T-helper 2 cell treated with Interferon-gamma antibody and Interleukin-4, amounts not matched to agents 5 μg/mL and 100 μg/mL, for 36 hours (primary cell): ENCODE measurements at regions not wholly inside any gene's neighbourhood (a gene's known extent, or its start where the extent isn't known, plus 50 kb on each side); places are given as distances from the start of the nearest gene placed in this dataset.

ENCODE experiments used
- DNase-seq: peaks from one replicate; pipeline ENCODE4 v3.0.0; 2021; ENCODE audit warnings: low spot score
- H3K27ac Mint-ChIP-seq: one replicate; pipeline ENCODE4 v1.8.0; 2021; ENCODE audit warnings: mild to moderate bottlenecking, mixed read lengths
- H3K27me3 Mint-ChIP-seq: one replicate; pipeline ENCODE4 v1.8.0; 2021; ENCODE audit warnings: low read depth, mixed read lengths
- H3K36me3 Mint-ChIP-seq: one replicate; pipeline ENCODE4 v1.8.0; 2021; ENCODE audit warnings: low read depth, mixed read lengths
- H3K4me1 Mint-ChIP-seq: one replicate; pipeline ENCODE4 v1.8.0; 2021; ENCODE audit warnings: low read depth, mixed read lengths
- H3K4me3 Mint-ChIP-seq: one replicate; pipeline ENCODE4 v1.8.0; 2022; ENCODE audit warnings: mild to moderate bottlenecking, moderate library complexity, mixed read lengths
- H3K9me3 Mint-ChIP-seq: one replicate; pipeline ENCODE4 v1.8.0; 2021; ENCODE audit warnings: mixed read lengths

DNA sequence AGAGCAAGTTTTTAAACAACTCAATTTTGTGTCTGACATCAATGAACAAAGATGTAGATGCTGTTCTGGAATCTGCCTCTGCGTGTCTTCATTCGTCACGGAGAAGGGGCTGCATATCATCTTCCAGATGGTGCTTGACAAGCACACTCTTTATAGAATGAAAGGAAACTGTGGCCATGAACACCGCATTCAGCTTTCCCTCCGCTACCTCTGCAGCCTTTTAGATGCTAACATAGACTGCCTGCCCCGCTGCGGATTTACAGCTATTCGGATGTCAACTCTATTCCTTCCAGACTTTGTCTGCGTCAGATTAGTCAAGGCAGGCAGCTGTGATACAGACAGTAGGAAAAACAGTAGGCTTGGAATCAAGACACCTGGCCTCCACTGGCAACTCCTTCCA is 232.9 kb downstream of the TJP1 start:
- no peaks in the 10 kb centered on the region for H3K4me1 Mint-ChIP-seq
- H3K36me3 Mint-ChIP-seq = no peaks in the 10 kb centered on the region
- DNase-seq = no peak
- H3K9me3 Mint-ChIP-seq = no peaks in the 10 kb centered on the region
- no peak overlapping the region for H3K27ac Mint-ChIP-seq
- no peaks in the 10 kb centered on the region for H3K27me3 Mint-ChIP-seq
- H3K4me3 Mint-ChIP-seq = no peak overlapping the region

DNA sequence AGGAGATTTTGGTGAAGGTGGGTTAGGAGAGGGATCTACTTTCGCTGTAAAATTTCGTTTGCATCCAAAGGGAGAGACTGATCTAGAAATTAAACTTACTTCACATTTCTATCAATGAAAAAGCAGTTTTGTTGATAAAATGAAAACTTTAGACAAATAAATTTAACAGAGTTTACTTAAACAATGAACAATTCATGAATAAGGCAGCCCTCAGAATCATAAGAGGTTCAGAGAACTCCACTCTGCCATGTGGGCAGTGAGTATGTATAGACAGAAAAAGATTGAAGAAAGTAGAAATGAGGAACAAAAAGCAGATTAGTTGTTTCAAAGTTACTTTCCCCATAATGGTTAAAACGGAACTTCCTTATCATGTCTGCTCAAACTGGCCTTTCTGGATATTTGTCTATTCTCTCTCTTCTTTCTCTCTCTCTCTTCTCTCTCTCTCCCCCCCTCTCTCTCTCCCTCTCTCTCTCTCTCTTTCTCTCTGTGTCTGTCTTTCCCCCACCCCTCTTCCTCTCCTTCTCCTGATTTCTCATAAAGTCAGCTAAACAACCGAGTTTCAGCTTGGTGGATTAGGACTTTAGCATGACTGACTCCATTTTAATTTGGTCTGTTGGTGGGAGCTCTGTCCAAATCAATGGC is 248.9 kb downstream of the TJP1 start:
- H3K27ac Mint-ChIP-seq = no peak overlapping the region
- no peaks in the 10 kb centered on the region for H3K9me3 Mint-ChIP-seq
- H3K4me1 Mint-ChIP-seq = peaks cover 4% of the 10 kb centered on the region
- DNase-seq = no peak
- H3K27me3 Mint-ChIP-seq = peaks cover 49% of the 10 kb centered on the region
- H3K4me3 Mint-ChIP-seq = no peak overlapping the region
- peaks cover 4% of the 10 kb centered on the region for H3K36me3 Mint-ChIP-seq

DNA sequence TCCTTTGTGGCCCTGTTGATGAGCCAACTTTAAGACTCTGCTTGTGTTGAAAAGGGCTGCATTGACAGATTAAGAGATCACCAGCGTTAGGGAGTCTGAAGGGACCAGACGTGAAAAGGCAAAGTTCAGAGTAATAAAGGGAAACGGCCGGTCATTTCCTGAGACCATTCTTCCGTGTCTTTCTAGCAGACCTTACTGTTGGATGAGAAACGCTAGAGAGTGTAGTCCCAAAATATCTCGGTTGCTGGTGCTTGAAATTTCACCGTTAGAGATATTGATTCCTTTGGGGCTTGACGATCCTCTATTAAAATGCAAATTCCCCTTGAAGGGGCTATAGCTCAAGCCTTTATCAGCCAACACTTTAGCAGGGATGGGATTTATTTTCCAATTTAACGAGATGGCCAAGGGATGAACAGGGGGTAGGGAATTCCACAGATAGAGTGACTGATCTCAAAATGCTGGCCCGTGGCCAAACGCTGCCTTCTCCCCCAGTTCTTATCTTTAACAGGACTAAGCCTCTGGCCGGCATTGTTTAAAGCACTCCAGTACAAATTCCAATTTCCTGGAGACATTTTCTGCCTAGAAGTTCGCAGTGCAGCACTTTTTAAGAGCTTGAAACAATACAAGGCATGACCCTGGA is 250.4 kb downstream of the TJP1 start:
- no peak overlapping the region for H3K4me3 Mint-ChIP-seq
- H3K27me3 Mint-ChIP-seq = peaks cover 59% of the 10 kb centered on the region
- H3K9me3 Mint-ChIP-seq = no peaks in the 10 kb centered on the region
- no peak overlapping the region for H3K27ac Mint-ChIP-seq
- H3K36me3 Mint-ChIP-seq = peaks cover 4% of the 10 kb centered on the region
- DNase-seq = no peak
- H3K4me1 Mint-ChIP-seq = peaks cover 4% of the 10 kb centered on the region

DNA sequence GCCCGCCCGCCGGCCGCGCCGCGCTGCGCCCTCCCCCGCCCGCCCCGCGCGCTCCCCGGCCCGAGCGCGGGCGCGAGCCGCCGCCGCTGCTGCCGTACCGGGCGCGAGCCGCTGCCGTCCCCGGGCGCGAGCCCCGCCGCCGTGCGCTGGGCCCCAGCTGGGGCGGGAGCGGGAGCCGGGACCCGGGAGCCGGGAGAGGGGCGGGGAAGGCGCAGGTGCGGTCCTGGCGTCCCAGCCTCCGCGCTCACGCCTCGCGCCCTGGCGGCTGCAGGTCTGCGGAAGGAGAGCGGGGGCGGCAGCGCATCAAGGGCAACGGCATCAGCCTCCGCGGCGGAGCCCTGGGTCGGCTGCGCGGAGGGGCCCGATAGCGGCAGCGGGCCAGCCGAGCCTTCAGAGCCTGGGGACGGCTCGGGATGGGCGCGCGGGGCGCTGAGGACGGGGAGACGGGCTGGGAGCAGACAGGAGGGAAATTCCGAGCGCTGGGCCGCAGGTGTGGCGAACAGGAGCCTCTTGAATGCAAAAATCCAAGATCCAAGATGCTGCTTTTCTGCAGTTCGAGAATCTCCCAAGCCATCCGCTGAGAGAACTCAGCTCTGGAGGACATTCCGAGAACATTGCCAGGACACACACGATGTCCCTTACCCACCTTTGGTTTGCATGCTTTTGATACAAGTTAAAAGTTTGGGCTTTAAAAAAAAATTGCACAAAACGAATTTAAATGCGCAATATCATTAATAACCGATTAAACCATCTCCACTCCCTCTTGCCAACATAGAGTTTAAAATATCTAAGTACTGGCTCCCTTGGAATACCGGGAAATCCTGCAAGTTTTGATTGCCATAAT is 251.1 kb downstream of the TJP1 start:
- DNase-seq = peak; percentile 5
- H3K36me3 Mint-ChIP-seq = peaks cover 4% of the 10 kb centered on the region
- peaks cover 59% of the 10 kb centered on the region for H3K27me3 Mint-ChIP-seq
- no peaks in the 10 kb centered on the region for H3K9me3 Mint-ChIP-seq
- H3K4me1 Mint-ChIP-seq = peaks cover 4% of the 10 kb centered on the region
- no peak overlapping the region for H3K4me3 Mint-ChIP-seq
- H3K27ac Mint-ChIP-seq = no peak overlapping the region

DNA sequence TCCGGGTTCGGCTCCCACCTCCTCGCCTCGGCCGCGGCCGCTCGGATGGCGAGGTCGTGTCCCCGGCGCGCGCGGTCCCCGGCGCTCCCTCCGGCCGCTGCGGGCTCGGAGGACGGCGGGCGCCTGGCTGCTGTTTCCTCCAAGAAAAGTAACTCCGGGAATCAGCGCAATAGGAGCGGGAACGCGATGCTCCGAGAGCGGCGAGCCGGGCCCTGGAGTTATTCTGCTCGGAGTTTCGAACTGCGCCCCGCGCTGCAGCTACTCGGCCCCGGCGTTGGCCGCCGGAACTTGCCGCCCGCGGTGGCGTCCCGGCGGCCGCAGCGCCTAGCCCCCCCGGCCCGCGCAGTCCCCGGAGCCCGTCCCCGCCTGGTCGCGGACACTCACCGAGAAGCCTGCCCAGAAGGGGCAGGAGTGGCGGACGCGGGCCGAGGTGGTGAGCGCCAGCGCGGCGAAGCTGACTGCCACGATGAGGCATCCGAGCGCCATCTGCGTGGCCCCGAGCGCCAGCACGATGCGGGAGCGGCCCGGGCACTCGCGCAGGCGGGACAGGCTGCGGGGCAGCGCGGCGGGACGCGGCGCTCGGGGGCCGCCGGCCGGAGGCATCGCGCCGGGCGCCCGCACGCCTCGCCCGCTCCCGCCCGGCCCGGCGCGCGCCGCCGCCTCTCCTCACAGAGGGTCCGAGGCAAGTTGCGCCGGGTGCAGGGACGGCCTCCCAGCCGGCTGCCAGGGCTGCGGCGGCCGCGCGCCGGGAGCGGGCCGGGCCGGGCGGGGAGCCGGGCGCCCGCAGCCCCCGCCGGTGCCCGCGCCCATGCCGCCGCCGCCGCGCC is 251.9 kb downstream of the TJP1 start:
- no peak for DNase-seq
- Mint-ChIP-seq H3K36me3 (peaks cover 4% of the 10 kb centered on the region), H3K9me3 (no peaks in the 10 kb centered on the region), H3K4me1 (peaks cover 4% of the 10 kb centered on the region), H3K27ac (no peak overlapping the region), H3K4me3 (no peak overlapping the region), H3K27me3 (peaks cover 57% of the 10 kb centered on the region)

DNA sequence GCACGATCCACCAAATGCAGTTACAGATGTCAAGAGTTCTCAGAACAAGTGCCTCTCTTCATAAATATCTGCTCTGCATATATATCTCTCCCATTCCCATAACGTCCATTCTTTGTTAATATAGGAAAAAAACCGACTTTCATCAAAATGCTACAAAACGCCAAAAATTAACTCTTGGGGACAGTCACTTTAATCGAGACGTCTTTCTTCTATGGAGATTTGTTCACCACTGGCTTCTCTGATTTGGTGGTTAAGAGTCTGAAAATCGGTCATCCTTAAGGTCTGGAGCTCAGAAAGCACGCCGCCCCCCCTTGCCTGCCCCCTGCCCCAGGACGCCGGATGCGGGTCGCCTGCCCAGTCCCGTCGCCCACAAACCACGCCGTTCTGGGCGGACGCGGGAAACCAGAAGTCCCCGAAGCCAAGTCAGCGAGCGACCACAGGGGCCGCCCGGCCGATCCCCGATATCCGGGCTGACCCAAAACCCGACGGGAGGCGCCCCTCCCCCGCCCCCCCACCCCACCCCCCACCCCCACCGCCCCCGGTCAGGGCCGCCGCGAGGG is 252.7 kb downstream of the TJP1 start:
- H3K36me3 Mint-ChIP-seq = peaks cover 4% of the 10 kb centered on the region
- no peak overlapping the region for H3K27ac Mint-ChIP-seq
- H3K27me3 Mint-ChIP-seq = peaks cover 55% of the 10 kb centered on the region
- H3K4me3 Mint-ChIP-seq = peak overlapping the region; percentile 57
- no peaks in the 10 kb centered on the region for H3K9me3 Mint-ChIP-seq
- peaks cover 4% of the 10 kb centered on the region for H3K4me1 Mint-ChIP-seq
- DNase-seq = no peak

DNA sequence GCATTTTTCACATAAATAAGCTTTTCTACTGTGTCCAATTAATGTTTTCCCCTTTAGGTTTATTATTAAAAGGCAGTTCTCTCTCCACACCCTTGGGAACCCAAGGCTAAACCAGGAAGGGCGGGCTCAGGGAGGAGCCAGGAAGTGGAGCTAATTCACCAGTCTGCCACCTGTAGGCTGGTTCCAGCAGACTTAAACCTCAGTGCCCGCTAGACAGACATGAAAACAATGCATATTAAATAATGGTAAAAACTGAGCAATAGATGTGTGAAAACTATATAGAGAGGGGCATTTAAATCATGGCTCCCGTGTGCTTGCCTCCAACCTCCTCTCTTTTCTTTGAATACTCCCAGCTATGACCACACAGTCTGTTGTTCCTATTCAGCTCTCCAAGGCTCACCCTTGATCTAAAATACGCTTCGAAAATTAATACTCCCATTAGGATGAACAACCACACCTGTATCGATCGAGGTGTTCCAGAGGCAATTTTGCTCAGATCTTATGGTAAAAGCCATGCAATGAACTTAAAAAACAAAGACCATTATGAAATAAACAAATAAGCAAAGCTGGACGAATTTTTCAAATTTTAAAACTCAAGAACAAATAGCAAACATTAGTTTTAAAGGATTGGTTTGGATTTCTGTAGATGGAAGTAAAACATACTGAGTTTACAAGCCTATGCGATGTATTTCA is 253.3 kb downstream of the TJP1 start:
- no peak overlapping the region for H3K27ac Mint-ChIP-seq
- H3K4me1 Mint-ChIP-seq = peaks cover 4% of the 10 kb centered on the region
- H3K36me3 Mint-ChIP-seq = peaks cover 4% of the 10 kb centered on the region
- peak overlapping the region; percentile 57 for H3K4me3 Mint-ChIP-seq
- no peaks in the 10 kb centered on the region for H3K9me3 Mint-ChIP-seq
- peaks cover 50% of the 10 kb centered on the region for H3K27me3 Mint-ChIP-seq
- no peak for DNase-seq

DNA sequence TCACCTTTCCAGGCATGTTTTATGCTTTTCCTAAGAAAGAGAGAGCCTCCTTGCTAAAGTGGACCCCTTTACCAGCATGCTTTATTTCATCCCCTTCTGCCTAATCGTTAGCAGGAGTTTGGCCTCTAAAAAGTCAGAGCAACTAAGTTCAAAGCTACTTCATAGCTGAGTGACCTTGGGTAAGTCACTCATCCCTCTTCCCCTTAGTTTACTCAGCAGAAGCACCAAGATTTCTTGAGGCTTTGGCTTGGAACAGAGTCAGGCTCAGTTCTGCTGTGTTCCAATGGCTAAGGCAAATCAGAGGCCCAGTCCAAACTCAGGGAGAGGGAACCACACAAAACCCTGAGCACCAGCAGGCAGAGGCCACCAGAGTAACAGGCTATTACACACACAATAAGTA is 254.9 kb downstream of the TJP1 start:
- Mint-ChIP-seq H3K36me3 (peaks cover 4% of the 10 kb centered on the region), H3K4me3 (no peak overlapping the region), H3K4me1 (peaks cover 4% of the 10 kb centered on the region)

DNA sequence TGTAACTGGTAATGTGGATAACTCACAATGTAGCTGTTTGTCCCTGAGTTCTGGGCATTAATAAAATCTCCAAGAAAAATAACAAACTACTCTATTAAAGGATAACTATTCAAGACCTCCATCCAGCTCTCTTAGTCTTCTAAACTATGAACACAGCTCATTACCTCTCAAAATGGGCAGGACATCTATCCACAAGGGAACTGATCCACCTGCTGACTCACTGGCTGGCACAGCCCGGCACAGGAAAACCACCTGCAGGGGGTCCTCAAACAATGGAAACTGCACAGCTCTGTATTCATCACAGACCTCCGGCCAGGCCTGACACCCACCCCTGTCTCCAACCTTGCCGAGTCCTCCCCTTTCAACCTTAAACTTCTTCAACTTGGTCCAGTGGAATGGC is 255.4 kb downstream of the TJP1 start:
- Mint-ChIP-seq H3K4me1 (peaks cover 4% of the 10 kb centered on the region), H3K27me3 (peaks cover 30% of the 10 kb centered on the region), H3K4me3 (no peak overlapping the region), H3K9me3 (no peaks in the 10 kb centered on the region), H3K36me3 (peaks cover 4% of the 10 kb centered on the region), H3K27ac (no peak overlapping the region)
- no peak for DNase-seq

More for the DNA sequence above, 254.9 kb downstream of the TJP1 start:
- H3K27me3 Mint-ChIP-seq = peaks cover 34% of the 10 kb centered on the region
- no peak for DNase-seq
- no peaks in the 10 kb centered on the region for H3K9me3 Mint-ChIP-seq
- H3K27ac Mint-ChIP-seq = no peak overlapping the region

DNA sequence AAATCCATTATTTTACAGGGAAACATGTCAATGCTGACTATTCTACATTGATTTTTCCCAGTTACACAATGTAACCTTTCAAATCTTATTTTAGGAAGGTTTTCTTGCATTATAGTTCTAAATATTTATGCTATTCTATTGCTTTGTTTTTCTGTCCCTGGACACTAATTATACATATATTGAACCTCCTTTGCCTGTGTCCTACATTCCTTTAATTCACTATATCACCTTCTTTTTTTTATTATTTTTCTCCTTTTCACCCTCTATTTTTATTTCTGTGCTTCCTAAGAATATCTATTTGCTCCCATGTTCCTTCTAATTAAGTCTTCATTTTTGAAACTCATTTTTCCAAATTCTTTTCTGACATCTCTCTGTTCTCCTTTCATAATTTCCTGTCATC is 259.2 kb downstream of the TJP1 start:
- H3K9me3 Mint-ChIP-seq = no peaks in the 10 kb centered on the region
- no peaks in the 10 kb centered on the region for H3K36me3 Mint-ChIP-seq
- no peak overlapping the region for H3K4me3 Mint-ChIP-seq
- no peaks in the 10 kb centered on the region for H3K4me1 Mint-ChIP-seq
- H3K27ac Mint-ChIP-seq = no peak overlapping the region
- peaks cover 9% of the 10 kb centered on the region for H3K27me3 Mint-ChIP-seq
- DNase-seq = no peak

DNA sequence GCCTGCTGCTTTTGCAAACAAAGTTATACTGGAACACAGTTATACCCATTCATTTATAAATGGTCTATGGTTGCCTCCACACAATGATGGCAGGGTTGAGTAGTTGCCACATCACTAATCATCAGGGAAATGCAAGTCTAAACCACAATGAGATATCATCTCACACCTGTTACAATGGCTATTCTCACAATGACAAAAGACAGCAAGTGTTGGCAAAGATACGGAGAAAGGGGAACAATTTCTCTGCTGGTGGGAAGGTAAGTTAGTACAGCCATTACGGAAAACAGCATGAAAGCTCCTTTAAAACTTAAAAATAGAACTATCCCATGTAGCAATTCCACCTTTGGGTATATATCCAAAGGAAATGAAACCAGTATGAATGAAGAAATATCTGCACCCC is 261.4 kb downstream of the TJP1 start:
- no peak for DNase-seq
- no peak overlapping the region for H3K4me3 Mint-ChIP-seq
- H3K36me3 Mint-ChIP-seq = no peaks in the 10 kb centered on the region
- no peaks in the 10 kb centered on the region for H3K4me1 Mint-ChIP-seq
- no peak overlapping the region for H3K27ac Mint-ChIP-seq
- no peaks in the 10 kb centered on the region for H3K27me3 Mint-ChIP-seq
- H3K9me3 Mint-ChIP-seq = no peaks in the 10 kb centered on the region

DNA sequence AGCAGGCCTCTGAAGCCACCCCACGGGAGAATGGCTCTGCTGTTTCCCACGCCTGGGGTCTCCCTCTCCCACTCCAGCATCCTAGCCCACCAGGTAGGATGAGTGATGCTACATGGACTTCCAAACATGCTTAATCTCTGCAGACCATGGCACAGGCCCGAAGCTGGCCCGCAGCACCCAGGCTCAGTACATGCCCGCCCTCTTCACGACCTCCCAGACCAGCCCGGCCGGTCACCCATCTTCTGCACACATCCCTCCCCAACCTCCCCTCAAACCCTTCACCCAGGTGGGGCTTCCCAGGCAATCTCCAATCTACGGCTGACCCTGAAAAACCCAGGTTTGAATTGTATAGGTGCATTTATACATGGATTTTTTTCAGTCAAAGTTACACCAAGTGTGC is 264.0 kb downstream of the TJP1 start:
- H3K4me1 Mint-ChIP-seq = no peaks in the 10 kb centered on the region
- H3K9me3 Mint-ChIP-seq = no peaks in the 10 kb centered on the region
- no peak for DNase-seq
- H3K27me3 Mint-ChIP-seq = no peaks in the 10 kb centered on the region
- H3K4me3 Mint-ChIP-seq = no peak overlapping the region
- no peak overlapping the region for H3K27ac Mint-ChIP-seq
- H3K36me3 Mint-ChIP-seq = no peaks in the 10 kb centered on the region

DNA sequence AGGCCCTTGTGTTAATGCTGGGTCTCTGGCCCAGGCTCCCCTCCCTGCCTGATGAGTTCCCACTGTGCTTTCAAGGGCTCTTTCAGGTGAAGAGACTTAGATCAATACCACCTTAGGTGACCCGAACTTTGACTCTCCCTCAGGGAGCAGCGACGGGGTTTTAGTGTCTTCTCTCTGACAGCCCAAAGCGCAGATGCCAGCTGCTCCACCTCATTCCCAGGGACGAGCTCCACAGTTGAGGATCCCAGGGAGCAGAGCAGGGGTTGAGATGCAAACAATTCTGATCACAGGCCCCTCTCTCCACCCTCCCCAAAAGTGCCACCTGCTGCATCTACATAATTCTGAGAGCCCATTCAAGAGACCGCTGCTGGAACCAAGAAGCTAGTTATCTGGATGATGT is 265.1 kb downstream of the TJP1 start:
- Mint-ChIP-seq H3K4me1 (no peaks in the 10 kb centered on the region), H3K27ac (no peak overlapping the region), H3K36me3 (no peaks in the 10 kb centered on the region), H3K9me3 (no peaks in the 10 kb centered on the region), H3K4me3 (no peak overlapping the region), H3K27me3 (no peaks in the 10 kb centered on the region)
- DNase-seq = no peak
